Neural progenitor cell (in vitro differentiated cells): ENCODE measurements at regions not wholly inside any gene's neighbourhood (a gene's known extent, or its start where the extent isn't known, plus 50 kb on each side); places are given as distances from the start of the nearest gene placed in this dataset.

Experiments used
- EZH2 ChIP-seq: fragments of 200-600 bp; sonication (generic); IDR thresholded peaks from 2 replicates; pipeline ENCODE4 v1.6.1; 2017; ENCODE audit warnings: antibody characterized with exemption, mild to moderate bottlenecking, moderate library complexity
- TF ChIP-seq, protein P1 (sequence below): fragments of 200-600 bp; sonication (generic); IDR thresholded peaks from 2 replicates; pipeline ENCODE4 v1.5.1; 2017; ENCODE audit warnings: antibody characterized with exemption, mild to moderate bottlenecking

DNA sequence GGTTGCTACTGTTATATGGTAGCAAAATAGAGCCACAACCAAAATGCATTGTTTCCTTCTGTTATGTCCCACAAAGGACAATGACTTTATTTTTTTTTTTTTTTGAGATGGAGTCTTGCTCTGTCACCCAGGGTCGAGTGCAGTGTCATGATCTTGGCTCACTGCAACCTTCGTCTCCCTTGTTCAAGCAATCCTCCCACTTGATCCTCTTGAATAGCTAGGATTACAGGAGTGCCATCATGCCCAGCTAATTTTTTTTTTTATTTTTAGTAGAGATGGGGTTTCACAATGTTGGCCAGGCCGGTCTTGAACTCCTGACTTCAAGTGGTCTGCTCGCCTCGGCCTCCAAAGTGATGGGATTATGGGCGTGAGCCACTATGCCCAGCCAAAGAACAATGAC, 527.7 kb upstream of the SGCD start:
- TF ChIP-seq, protein P1, sequence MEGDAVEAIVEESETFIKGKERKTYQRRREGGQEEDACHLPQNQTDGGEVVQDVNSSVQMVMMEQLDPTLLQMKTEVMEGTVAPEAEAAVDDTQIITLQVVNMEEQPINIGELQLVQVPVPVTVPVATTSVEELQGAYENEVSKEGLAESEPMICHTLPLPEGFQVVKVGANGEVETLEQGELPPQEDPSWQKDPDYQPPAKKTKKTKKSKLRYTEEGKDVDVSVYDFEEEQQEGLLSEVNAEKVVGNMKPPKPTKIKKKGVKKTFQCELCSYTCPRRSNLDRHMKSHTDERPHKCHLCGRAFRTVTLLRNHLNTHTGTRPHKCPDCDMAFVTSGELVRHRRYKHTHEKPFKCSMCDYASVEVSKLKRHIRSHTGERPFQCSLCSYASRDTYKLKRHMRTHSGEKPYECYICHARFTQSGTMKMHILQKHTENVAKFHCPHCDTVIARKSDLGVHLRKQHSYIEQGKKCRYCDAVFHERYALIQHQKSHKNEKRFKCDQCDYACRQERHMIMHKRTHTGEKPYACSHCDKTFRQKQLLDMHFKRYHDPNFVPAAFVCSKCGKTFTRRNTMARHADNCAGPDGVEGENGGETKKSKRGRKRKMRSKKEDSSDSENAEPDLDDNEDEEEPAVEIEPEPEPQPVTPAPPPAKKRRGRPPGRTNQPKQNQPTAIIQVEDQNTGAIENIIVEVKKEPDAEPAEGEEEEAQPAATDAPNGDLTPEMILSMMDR, result no peak
- no peak for TF ChIP-seq EZH2
